ENCODE measurements at regions not wholly inside any gene's neighbourhood (a gene's known extent, or its start where the extent isn't known, plus 50 kb on each side); places are given as distances from the start of the nearest gene placed in this dataset.

GRCh38 chr4:111453216-111453615 is 692.0 kb upstream of the FAM241A start:
- peaks cover 0 to 16% (median 3%) of the 10 kb centered on the region in 5 donors for H3K9me3 Mint-ChIP-seq
- H3K27me3 Mint-ChIP-seq = no peaks in the 10 kb centered on the region
- Histone ChIP-seq H3K4me1 (ENCODE audit: insufficient read depth, low read length) (no peaks in the 10 kb centered on the region), H3K27me3 (ENCODE audit: insufficient read depth, low read length, poor library complexity, severe bottlenecking) (no peaks in the 10 kb centered on the region), H3K27ac (ENCODE audit: low read depth, low read length) (no peak overlapping the region), H3K36me3 (ENCODE audit: insufficient read depth, low read length) (no peaks in the 10 kb centered on the region), H3K9me3 (ENCODE audit: low read length) (no peaks in the 10 kb centered on the region), H3K4me3 (ENCODE audit: low read length) (no peak overlapping the region)
- H3K36me3 Mint-ChIP-seq = no peaks in the 10 kb centered on the region
- no peak for DNase-seq
- no peak overlapping the region for H3K4me3 Mint-ChIP-seq
- CTCF ChIA-PET = no interaction called here
- H3K27ac Mint-ChIP-seq = no peak overlapping the region
- H3K4me1 Mint-ChIP-seq = no peaks in the 10 kb centered on the region
- POLR2A ChIA-PET = no interaction called here

- CTCF ChIA-PET = no interaction called here
Observed at GRCh38 chr4:111454961-111455360, 690.3 kb upstream of the FAM241A start.

GRCh38 chr4:111464251-111465045 is 680.8 kb upstream of the FAM241A start:
- Mint-ChIP-seq H3K27me3 (no peaks in the 10 kb centered on the region), H3K4me3 (no peak overlapping the region), H3K36me3 (no peaks in the 10 kb centered on the region), H3K27ac (no peak overlapping the region), H3K9me3 (peaks cover 0 to 29% (median 0%) of the 10 kb centered on the region in 5 donors), H3K4me1 (no peaks in the 10 kb centered on the region)
- Histone ChIP-seq H3K36me3 (ENCODE audit: insufficient read depth, low read length) (no peaks in the 10 kb centered on the region), H3K4me3 (ENCODE audit: low read length) (no peak overlapping the region), H3K4me1 (ENCODE audit: insufficient read depth, low read length) (no peaks in the 10 kb centered on the region), H3K9me3 (ENCODE audit: low read length) (no peaks in the 10 kb centered on the region), H3K27me3 (ENCODE audit: insufficient read depth, low read length, poor library complexity, severe bottlenecking) (no peaks in the 10 kb centered on the region), H3K27ac (ENCODE audit: low read depth, low read length) (no peak overlapping the region)
- ChIA-PET CTCF (no interaction called here), POLR2A (no interaction called here)
- no peak for DNase-seq

More at GRCh38 chr4:111454961-111455360, 690.3 kb upstream of the FAM241A start:
- Histone ChIP-seq H3K27me3 (ENCODE audit: insufficient read depth, low read length, poor library complexity, severe bottlenecking) (no peaks in the 10 kb centered on the region), H3K4me3 (ENCODE audit: low read length) (no peak overlapping the region), H3K27ac (ENCODE audit: low read depth, low read length) (no peak overlapping the region), H3K9me3 (ENCODE audit: low read length) (no peaks in the 10 kb centered on the region), H3K36me3 (ENCODE audit: insufficient read depth, low read length) (no peaks in the 10 kb centered on the region), H3K4me1 (ENCODE audit: insufficient read depth, low read length) (no peaks in the 10 kb centered on the region)
- peak overlapping the region in 1 of 7 donors; percentile 18 for H3K4me3 Mint-ChIP-seq
- no peak overlapping the region for H3K27ac Mint-ChIP-seq
- H3K4me1 Mint-ChIP-seq = no peaks in the 10 kb centered on the region
- no peak for DNase-seq
- no peaks in the 10 kb centered on the region for H3K27me3 Mint-ChIP-seq
- H3K9me3 Mint-ChIP-seq = peaks cover 0 to 13% (median 2%) of the 10 kb centered on the region in 5 donors
- POLR2A ChIA-PET = no interaction called here
- no peaks in the 10 kb centered on the region for H3K36me3 Mint-ChIP-seq

GRCh38 chr4:111466811-111467604 is 678.2 kb upstream of the FAM241A start:
- no peaks in the 10 kb centered on the region for H3K9me3 ChIP-seq (ENCODE audit: low read length)
- ChIA-PET POLR2A (no interaction called here), CTCF (no interaction called here)
- no peaks in the 10 kb centered on the region for H3K27me3 ChIP-seq (ENCODE audit: insufficient read depth, low read length, poor library complexity, severe bottlenecking)
- no peak for DNase-seq
- Mint-ChIP-seq H3K27me3 (no peaks in the 10 kb centered on the region), H3K9me3 (peaks cover 0 to 39% (median 6%) of the 10 kb centered on the region in 5 donors), H3K27ac (no peak overlapping the region), H3K36me3 (no peaks in the 10 kb centered on the region), H3K4me3 (no peak overlapping the region), H3K4me1 (no peaks in the 10 kb centered on the region)
- no peak overlapping the region for H3K27ac ChIP-seq (ENCODE audit: low read depth, low read length)
- no peak overlapping the region for H3K4me3 ChIP-seq (ENCODE audit: low read length)
- no peaks in the 10 kb centered on the region for H3K36me3 ChIP-seq (ENCODE audit: insufficient read depth, low read length)
- no peaks in the 10 kb centered on the region for H3K4me1 ChIP-seq (ENCODE audit: insufficient read depth, low read length)

- Histone ChIP-seq H3K27ac (ENCODE audit: low read depth, low read length) (no peak overlapping the region), H3K36me3 (ENCODE audit: insufficient read depth, low read length) (no peaks in the 10 kb centered on the region), H3K27me3 (ENCODE audit: insufficient read depth, low read length, poor library complexity, severe bottlenecking) (no peaks in the 10 kb centered on the region), H3K4me1 (ENCODE audit: insufficient read depth, low read length) (no peaks in the 10 kb centered on the region), H3K9me3 (ENCODE audit: low read length) (no peaks in the 10 kb centered on the region), H3K4me3 (ENCODE audit: low read length) (no peak overlapping the region)
- ChIA-PET CTCF (no interaction called here), POLR2A (no interaction called here)
- Mint-ChIP-seq H3K36me3 (no peaks in the 10 kb centered on the region), H3K4me3 (no peak overlapping the region), H3K27ac (no peak overlapping the region), H3K9me3 (peaks cover 0 to 25% (median 4%) of the 10 kb centered on the region in 5 donors), H3K27me3 (no peaks in the 10 kb centered on the region), H3K4me1 (no peaks in the 10 kb centered on the region)
- DNase-seq = no peak
Observed at GRCh38 chr4:111475001-111475400, 670.3 kb upstream of the FAM241A start.

DNA sequence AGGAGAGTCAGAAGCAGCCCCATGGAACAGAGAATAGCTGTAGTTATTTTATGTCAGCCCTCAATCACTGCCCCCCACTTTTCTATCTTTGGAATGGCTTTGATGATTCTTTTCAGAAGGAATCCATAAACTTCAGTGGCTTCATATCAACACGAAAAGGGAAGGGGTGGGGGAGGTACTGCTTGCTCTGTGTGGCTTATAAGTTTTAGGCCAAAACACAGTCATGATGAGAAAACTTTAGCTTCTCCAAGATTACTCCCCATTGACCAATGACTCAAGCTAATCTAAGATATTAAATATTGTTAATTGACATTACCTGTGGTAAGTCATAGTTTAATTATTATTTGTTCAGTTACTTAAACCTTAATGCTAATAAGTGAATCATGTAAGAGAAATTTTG is 669.6 kb upstream of the FAM241A start:
- no peak overlapping the region for H3K4me3 ChIP-seq (ENCODE audit: low read length)
- Mint-ChIP-seq H3K4me1 (no peaks in the 10 kb centered on the region), H3K4me3 (no peak overlapping the region), H3K27me3 (no peaks in the 10 kb centered on the region), H3K9me3 (peaks cover 0 to 20% (median 3%) of the 10 kb centered on the region in 5 donors), H3K36me3 (no peaks in the 10 kb centered on the region), H3K27ac (no peak overlapping the region)
- H3K27ac ChIP-seq (ENCODE audit: low read depth, low read length) = no peak overlapping the region
- ChIA-PET CTCF (no interaction called here), POLR2A (no interaction called here)
- no peaks in the 10 kb centered on the region for H3K9me3 ChIP-seq (ENCODE audit: low read length)
- no peaks in the 10 kb centered on the region for H3K4me1 ChIP-seq (ENCODE audit: insufficient read depth, low read length)
- no peaks in the 10 kb centered on the region for H3K27me3 ChIP-seq (ENCODE audit: insufficient read depth, low read length, poor library complexity, severe bottlenecking)
- DNase-seq = no peak
- no peaks in the 10 kb centered on the region for H3K36me3 ChIP-seq (ENCODE audit: insufficient read depth, low read length)

- no peak for DNase-seq
- H3K27me3 ChIP-seq (ENCODE audit: insufficient read depth, low read length, poor library complexity, severe bottlenecking) = no peaks in the 10 kb centered on the region
- no peak overlapping the region for H3K27ac ChIP-seq (ENCODE audit: low read depth, low read length)
- Mint-ChIP-seq H3K4me3 (no peak overlapping the region), H3K4me1 (no peaks in the 10 kb centered on the region), H3K27ac (no peak overlapping the region), H3K36me3 (no peaks in the 10 kb centered on the region), H3K9me3 (peaks cover 5 to 10% (median 8%) of the 10 kb centered on the region in 5 donors), H3K27me3 (no peaks in the 10 kb centered on the region)
- no peaks in the 10 kb centered on the region for H3K36me3 ChIP-seq (ENCODE audit: insufficient read depth, low read length)
- H3K4me3 ChIP-seq (ENCODE audit: low read length) = no peak overlapping the region
- H3K4me1 ChIP-seq (ENCODE audit: insufficient read depth, low read length) = no peaks in the 10 kb centered on the region
- ChIA-PET POLR2A (no interaction called here), CTCF (no interaction called here)
- H3K9me3 ChIP-seq (ENCODE audit: low read length) = no peaks in the 10 kb centered on the region
Observed at GRCh38 chr4:111480510-111480909, 664.7 kb upstream of the FAM241A start.

- Mint-ChIP-seq H3K4me3 (no peak overlapping the region), H3K27ac (no peak overlapping the region), H3K9me3 (peaks cover 9 to 27% (median 15%) of the 10 kb centered on the region in 5 donors), H3K36me3 (no peaks in the 10 kb centered on the region), H3K27me3 (no peaks in the 10 kb centered on the region), H3K4me1 (no peaks in the 10 kb centered on the region)
- POLR2A ChIA-PET = no interaction called here
- Histone ChIP-seq H3K36me3 (ENCODE audit: insufficient read depth, low read length) (no peaks in the 10 kb centered on the region), H3K27ac (ENCODE audit: low read depth, low read length) (no peak overlapping the region), H3K27me3 (ENCODE audit: insufficient read depth, low read length, poor library complexity, severe bottlenecking) (no peaks in the 10 kb centered on the region), H3K4me3 (ENCODE audit: low read length) (no peak overlapping the region), H3K4me1 (ENCODE audit: insufficient read depth, low read length) (no peaks in the 10 kb centered on the region), H3K9me3 (ENCODE audit: low read length) (no peaks in the 10 kb centered on the region)
- DNase-seq = no peak
- CTCF ChIA-PET = no interaction called here
Observed at GRCh38 chr4:111483375-111484169, 661.7 kb upstream of the FAM241A start.
